Aorta (tissue), 5 donors: ENCODE measurements at regions not wholly inside any gene's neighbourhood (a gene's known extent, or its start where the extent isn't known, plus 50 kb on each side); places are given as distances from the start of the nearest gene placed in this dataset.

ENCODE experiments used
- ATAC-seq: fragments of 200-7000 bp; cut with Tn5 transposase; one replicate; pipeline ENCODE4 v1.9.1; 2022; ENCODE audit warnings: moderate library complexity; ENCODE audit not compliant: low FRiP score
- DNase-seq, 2 donors: peaks; one replicate each; pipeline ENCODE4 v3.0.0-alpha.2; 2020
- H3K27ac ChIP-seq, 2 donors: one replicate each; pipeline ENCODE4 v1.5.1; 2013; ENCODE audit warnings: low read length in 2 of 2, mild to moderate bottlenecking in 2 of 2, moderate library complexity in 2 of 2, control low read depth in 1 of 2, inconsistent platforms in 1 of 2, low read depth in 1 of 2
- H3K27me3 ChIP-seq, 2 donors: one replicate each; pipeline ENCODE4 v1.6.1; 2013; ENCODE audit warnings: control low read depth in 1 of 2, low read length in 1 of 2, mild to moderate bottlenecking in 1 of 2, moderate library complexity in 1 of 2; ENCODE audit not compliant: insufficient read depth in 2 of 2, control insufficient read depth in 1 of 2
- H3K36me3 ChIP-seq, 2 donors: one replicate each; pipeline ENCODE4 v1.6.1; 2013; ENCODE audit warnings: control low read depth in 1 of 2, low read length in 1 of 2, mild to moderate bottlenecking in 1 of 2; ENCODE audit not compliant: insufficient read depth in 2 of 2, control insufficient read depth in 1 of 2
- H3K4me1 ChIP-seq, 2 donors: one replicate each; pipeline ENCODE4 v1.6.1; 2013; ENCODE audit warnings: low read length in 2 of 2, control low read depth in 1 of 2, mild to moderate bottlenecking in 1 of 2, moderate library complexity in 1 of 2; ENCODE audit not compliant: insufficient read depth in 2 of 2, control insufficient read depth in 1 of 2
- H3K4me3 ChIP-seq, 2 donors: one replicate each; pipeline ENCODE4 v1.5.1; 2013; ENCODE audit warnings: low read length in 2 of 2, control low read depth in 1 of 2, mild to moderate bottlenecking in 1 of 2
- H3K9me3 ChIP-seq: one replicate; pipeline ENCODE4 v1.6.1; 2013; ENCODE audit warnings: mild to moderate bottlenecking, low read length; ENCODE audit not compliant: control insufficient read depth
- WGBS, 2 donors: extraction: QIAGEN DNeasy Blood & Tissue Kit; methylation state at CpG; one replicate each; pipeline ENCODE4 v1.1.7; 2013; 5-methylcytosine and 5-hydroxymethylcytosine counted together
- intact Hi-C, 2 donors: fragments of 100-400 bp; cut with DNase I; formaldehyde crosslinking; loops; one replicate each; pipeline versions ENCODE4 v1.14.2 to v1.15.0; 2022
- donor health status: healthy with polysubstance abuse.
- donor health status: Bipolar disorder and iron deficiency.
- donor health status: DM: no; HTN: no; CAD: no.
- donor health status: DM: no; HTN: no; CAD: no.
- donor health status: DM: yes; HTN: yes; CAD: no.

DNA sequence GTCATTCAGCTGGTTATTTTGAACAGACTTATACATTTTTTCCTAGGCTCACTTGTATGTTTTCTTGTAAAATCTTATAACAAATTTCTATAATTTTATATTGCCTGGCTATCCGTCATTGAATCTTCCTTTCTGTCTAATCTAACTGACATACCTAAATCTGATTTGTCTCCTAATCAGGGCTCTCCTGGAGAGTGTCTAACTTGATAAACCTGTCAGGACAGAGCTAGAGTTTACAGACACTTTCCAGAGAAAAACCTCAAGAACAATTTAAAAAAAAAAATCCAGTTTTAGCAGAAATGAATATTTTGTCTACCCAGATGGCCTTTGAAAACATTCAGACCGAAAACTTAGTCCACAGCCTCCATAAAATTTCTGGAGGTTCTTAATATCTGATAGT lies 1305.8 kb downstream of the ROBO1 start:
- 35 to 48% methylated on average over 2 of the region's 2 CpGs for WGBS, 2 donors

DNA sequence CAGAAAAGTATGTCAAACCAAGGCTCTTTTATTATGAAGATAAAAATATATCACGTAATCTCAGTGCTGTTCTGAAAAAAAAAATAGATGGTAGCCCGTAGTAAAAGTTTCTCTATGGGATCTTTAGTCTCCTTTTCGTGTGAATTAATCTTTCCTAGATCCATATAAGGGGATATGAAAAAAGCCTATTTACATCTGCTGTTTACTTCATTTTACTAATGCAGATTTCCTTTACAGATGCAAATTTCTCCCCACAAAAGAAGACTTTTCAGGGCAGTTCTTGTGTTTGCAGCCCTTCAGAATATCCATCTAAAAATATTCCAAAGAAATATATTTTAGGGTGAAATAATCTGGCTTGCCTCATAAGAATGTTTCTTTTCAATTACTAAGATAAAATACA lies 1291.7 kb downstream of the ROBO1 start:
- peaks cover 4% of the 10 kb centered on the region for H3K9me3 ChIP-seq
- ATAC-seq = no peak
- H3K4me3 ChIP-seq = no peak overlapping the region
- no peak for DNase-seq
- no peaks in the 10 kb centered on the region for H3K4me1 ChIP-seq
- no peaks in the 10 kb centered on the region for H3K36me3 ChIP-seq
- 57 to 65% methylated on average over 3 of the region's 3 CpGs for WGBS, 2 donors
- no peak overlapping the region for H3K27ac ChIP-seq
- intact Hi-C loops = no loop called here
- H3K27me3 ChIP-seq = no peaks in the 10 kb centered on the region

More for the DNA sequence above, 1305.8 kb downstream of the ROBO1 start:
- intact Hi-C loops = no loop called here
- ATAC-seq (no peak), DNase-seq (no peak)
- Histone ChIP-seq H3K4me3 (no peak overlapping the region), H3K27ac (no peak overlapping the region), H3K36me3 (no peaks in the 10 kb centered on the region), H3K4me1 (no peaks in the 10 kb centered on the region), H3K27me3 (no peaks in the 10 kb centered on the region), H3K9me3 (no peaks in the 10 kb centered on the region)

DNA sequence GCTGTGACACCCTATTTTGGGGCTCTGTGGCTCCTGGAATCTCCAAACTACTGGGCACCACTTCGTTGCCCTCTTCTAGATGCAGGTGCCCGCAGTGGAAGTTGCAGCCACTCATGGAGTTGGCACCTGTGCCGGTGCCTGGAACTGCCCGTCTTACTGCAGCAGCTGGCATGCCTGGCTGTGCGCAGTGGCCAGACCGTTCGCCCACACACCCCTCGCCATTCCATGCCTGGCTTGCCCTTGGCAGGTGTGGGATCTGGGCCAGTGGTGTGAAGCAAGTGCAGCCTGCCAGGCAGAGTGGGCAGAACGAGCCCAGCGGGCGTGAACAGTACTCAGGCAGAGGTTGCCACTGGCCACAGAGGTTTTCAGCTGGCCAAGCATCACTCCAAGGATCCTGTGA lies 1286.7 kb downstream of the ROBO1 start:
- no peaks in the 10 kb centered on the region for H3K27me3 ChIP-seq
- no peak overlapping the region for H3K4me3 ChIP-seq
- no peaks in the 10 kb centered on the region for H3K4me1 ChIP-seq
- no peaks in the 10 kb centered on the region for H3K36me3 ChIP-seq
- no peak overlapping the region for H3K27ac ChIP-seq
- intact Hi-C loops = no loop called here
- no peak for DNase-seq
- no peak for ATAC-seq
- WGBS, 2 donors = 43 to 59% methylated on average over 11 of the region's 11 CpGs
- no peaks in the 10 kb centered on the region for H3K9me3 ChIP-seq

DNA sequence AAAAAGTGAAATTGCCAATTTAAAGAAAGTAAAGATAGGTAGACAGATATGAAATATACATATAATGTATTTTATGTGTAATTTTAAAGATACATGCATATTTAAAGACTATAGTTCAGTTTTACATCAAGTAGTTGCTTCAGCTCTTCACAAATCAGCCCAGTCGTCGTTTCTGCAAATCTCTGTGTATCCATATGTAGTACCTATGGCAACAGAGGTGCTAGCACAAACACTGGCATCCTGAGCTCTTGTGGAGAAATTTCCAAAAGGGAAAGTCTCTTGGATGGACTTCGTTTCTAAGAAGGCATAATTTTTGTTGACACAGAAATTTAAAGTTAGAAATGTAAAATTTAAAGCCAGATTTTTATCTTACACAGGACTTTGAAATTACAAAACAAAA lies 1284.7 kb downstream of the ROBO1 start:
- Histone ChIP-seq H3K27ac (no peak overlapping the region), H3K4me3 (no peak overlapping the region), H3K27me3 (no peaks in the 10 kb centered on the region), H3K4me1 (no peaks in the 10 kb centered on the region), H3K9me3 (no peaks in the 10 kb centered on the region), H3K36me3 (no peaks in the 10 kb centered on the region)
- DNase-seq = no peak
- no peak for ATAC-seq
- WGBS, 2 donors = 5 to 8% methylated on average over 3 of the region's 3 CpGs
- intact Hi-C loops = no loop called here

DNA sequence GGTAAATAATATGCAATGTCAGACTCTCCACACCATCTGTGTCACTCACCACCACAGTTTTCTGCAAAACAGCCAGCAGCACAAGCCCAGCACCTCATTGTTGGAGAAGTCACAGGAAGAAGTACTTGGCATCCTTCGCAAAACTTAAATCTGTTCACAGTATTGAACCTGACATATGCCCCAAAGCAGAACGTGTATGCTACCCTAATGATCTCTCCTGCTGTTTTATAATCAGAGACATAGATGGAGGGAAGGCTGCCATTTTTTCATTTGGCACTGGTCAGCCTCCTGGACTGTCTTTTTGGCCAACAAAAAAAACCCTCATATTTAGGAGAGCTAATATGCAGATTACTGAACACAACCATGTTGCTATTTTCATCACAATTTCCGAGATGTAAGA lies 1272.9 kb downstream of the ROBO1 start:
- Histone ChIP-seq H3K36me3 (no peaks in the 10 kb centered on the region), H3K27ac (no peak overlapping the region), H3K4me3 (no peak overlapping the region), H3K27me3 (no peaks in the 10 kb centered on the region), H3K9me3 (no peaks in the 10 kb centered on the region), H3K4me1 (no peaks in the 10 kb centered on the region)
- DNase-seq (no peak), ATAC-seq (no peak)
- intact Hi-C loops = no loop called here
- 73 to 82% methylated on average over 3 of the region's 3 CpGs for WGBS, 2 donors

DNA sequence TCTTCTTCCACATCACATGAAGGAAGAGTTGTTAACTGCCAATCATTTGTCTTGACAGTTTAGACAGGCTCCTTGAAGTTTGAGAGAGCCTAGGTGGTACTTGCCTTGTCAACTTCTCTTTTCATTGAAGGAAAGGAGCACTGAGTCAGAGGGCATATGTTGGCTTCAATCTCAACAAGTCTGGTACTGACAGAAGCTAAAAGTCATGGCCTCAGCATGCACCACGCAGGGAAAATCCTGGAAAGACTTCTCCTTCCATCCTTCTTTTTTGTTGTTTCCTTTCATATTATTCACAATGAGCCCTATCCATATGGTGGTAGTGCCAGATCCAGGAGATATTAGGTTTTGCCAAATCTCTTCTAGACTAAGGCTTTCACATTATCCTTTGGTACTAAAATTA lies 1272.5 kb downstream of the ROBO1 start:
- 33 to 78% methylated on average over 1 of the region's 1 CpG for WGBS, 2 donors
- Histone ChIP-seq H3K27ac (no peak overlapping the region), H3K4me1 (no peaks in the 10 kb centered on the region), H3K9me3 (no peaks in the 10 kb centered on the region), H3K4me3 (no peak overlapping the region), H3K27me3 (no peaks in the 10 kb centered on the region), H3K36me3 (no peaks in the 10 kb centered on the region)
- intact Hi-C loops = no loop called here
- no peak for DNase-seq
- no peak for ATAC-seq

DNA sequence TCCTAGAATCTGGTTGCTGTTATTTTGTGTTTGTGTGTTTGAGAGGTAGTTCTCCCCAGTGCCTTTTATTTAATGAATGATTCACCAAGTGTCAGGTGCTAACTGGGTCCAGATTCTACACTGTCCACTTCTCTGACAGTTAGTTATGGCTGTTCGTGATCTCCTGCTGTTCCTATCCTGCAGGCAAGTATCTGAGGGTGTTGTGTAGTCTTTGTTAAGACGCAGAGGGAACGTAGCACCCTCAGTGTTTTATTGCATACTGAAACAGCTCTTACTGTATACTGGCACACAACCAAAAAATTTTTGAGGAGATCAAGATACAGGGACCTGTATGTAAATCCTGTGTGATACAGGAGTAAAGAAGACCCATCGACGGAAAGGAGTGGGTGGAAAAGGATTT lies 1271.3 kb downstream of the ROBO1 start:
- Histone ChIP-seq H3K27me3 (no peaks in the 10 kb centered on the region), H3K27ac (no peak overlapping the region), H3K4me1 (no peaks in the 10 kb centered on the region), H3K36me3 (no peaks in the 10 kb centered on the region), H3K9me3 (no peaks in the 10 kb centered on the region), H3K4me3 (no peak overlapping the region)
- ATAC-seq = no peak
- DNase-seq = no peak
- intact Hi-C loops = no loop called here
- 49 to 57% methylated on average over 5 of the region's 5 CpGs for WGBS, 2 donors

DNA sequence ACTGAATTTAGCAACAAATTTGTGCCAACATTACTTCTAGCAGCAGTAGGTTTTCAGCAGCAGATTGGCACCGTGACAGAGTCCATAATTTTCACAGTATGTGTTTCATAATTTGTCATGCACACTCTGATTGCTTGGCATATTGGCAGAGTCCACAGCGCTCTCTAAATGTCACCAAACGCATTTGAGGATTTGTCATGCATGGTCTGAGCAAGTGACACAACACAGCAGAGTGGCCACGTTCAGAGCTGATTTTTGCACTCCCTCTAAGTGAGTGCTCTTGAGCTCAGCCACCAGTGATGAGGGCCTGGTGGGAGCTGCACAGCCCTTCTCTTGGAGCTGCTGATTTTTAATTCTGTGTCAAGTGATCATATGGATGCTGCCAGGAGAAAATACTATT lies 1270.8 kb downstream of the ROBO1 start:
- DNase-seq (no peak), ATAC-seq (no peak)
- no peak overlapping the region for H3K27ac ChIP-seq
- no peaks in the 10 kb centered on the region for H3K4me1 ChIP-seq
- WGBS, 2 donors = 9 to 10% methylated on average over 4 of the region's 4 CpGs
- no peaks in the 10 kb centered on the region for H3K9me3 ChIP-seq
- H3K36me3 ChIP-seq = no peaks in the 10 kb centered on the region
- H3K4me3 ChIP-seq = no peak overlapping the region
- no peaks in the 10 kb centered on the region for H3K27me3 ChIP-seq
- intact Hi-C loops = no loop called here

DNA sequence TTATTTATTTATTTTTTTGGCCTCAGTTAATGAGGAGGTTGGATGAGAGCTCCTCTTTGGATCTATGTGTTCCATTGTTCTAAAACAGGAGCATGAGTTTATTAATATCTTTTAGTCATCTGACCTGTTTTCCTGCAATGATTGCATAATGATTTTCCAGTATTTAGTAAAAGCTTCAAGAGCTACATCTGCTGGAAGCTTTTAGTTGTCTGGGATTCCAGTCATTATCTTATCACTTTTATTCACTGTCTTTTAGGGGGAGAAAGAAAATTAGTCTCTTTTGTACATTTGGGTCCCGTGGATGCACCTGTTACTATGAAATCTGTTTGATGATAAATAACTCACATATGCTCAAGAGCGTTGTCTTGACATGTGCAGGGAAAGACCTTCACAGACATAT lies 1270.0 kb downstream of the ROBO1 start:
- H3K36me3 ChIP-seq = no peaks in the 10 kb centered on the region
- H3K4me1 ChIP-seq = no peaks in the 10 kb centered on the region
- no peaks in the 10 kb centered on the region for H3K9me3 ChIP-seq
- H3K27ac ChIP-seq = no peak overlapping the region
- H3K4me3 ChIP-seq = no peak overlapping the region
- DNase-seq (no peak), ATAC-seq (no peak)
- no peaks in the 10 kb centered on the region for H3K27me3 ChIP-seq
- intact Hi-C loops = no loop called here
- 79 to 88% methylated on average over 2 of the region's 2 CpGs for WGBS, 2 donors
